Loucy (cell line): ENCODE measurements at regions not wholly inside any gene's neighbourhood (a gene's known extent, or its start where the extent isn't known, plus 50 kb on each side); places are given as distances from the start of the nearest gene placed in this dataset.

Experiments used
- EZH2phosphoT487 ChIP-seq: fragments of 200-600 bp; IDR thresholded peaks from 2 replicates; pipeline ENCODE4 v1.6.1; 2018; ENCODE audit warnings: antibody characterized with exemption, mild to moderate bottlenecking, moderate library complexity, borderline replicate concordance
- TF ChIP-seq, protein P1 (sequence below): fragments of 200-600 bp; sonication (generic); conservative IDR thresholded peaks from 2 replicates; pipeline ENCODE4 v1.5.1; 2014; ENCODE audit warnings: mild to moderate bottlenecking, antibody characterized with exemption, low read length

DNA sequence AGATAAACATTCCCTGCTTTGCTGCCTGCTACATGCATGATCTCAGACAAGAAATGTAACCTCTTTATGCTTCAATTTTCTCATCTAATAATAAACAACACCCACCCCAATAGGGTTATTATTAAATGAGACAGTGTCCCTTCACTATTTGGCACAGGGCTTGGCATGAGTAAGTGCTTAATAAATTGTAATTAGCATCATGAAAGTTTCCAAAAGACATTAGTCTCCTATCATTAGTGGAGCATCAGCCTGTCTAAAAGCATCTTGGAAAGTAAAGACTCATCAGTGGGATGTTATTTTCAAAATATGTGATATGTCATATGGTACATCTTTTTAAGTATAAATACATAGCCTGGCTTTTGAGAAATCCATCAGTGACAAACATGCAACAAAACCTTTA lies 275.0 kb downstream of the ZEB2 start:
- TF ChIP-seq, protein P1, sequence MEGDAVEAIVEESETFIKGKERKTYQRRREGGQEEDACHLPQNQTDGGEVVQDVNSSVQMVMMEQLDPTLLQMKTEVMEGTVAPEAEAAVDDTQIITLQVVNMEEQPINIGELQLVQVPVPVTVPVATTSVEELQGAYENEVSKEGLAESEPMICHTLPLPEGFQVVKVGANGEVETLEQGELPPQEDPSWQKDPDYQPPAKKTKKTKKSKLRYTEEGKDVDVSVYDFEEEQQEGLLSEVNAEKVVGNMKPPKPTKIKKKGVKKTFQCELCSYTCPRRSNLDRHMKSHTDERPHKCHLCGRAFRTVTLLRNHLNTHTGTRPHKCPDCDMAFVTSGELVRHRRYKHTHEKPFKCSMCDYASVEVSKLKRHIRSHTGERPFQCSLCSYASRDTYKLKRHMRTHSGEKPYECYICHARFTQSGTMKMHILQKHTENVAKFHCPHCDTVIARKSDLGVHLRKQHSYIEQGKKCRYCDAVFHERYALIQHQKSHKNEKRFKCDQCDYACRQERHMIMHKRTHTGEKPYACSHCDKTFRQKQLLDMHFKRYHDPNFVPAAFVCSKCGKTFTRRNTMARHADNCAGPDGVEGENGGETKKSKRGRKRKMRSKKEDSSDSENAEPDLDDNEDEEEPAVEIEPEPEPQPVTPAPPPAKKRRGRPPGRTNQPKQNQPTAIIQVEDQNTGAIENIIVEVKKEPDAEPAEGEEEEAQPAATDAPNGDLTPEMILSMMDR, result no peak
- TF ChIP-seq EZH2phosphoT487, result no peak
